Colonic mucosa (tissue), 4 donors: ENCODE measurements at regions not wholly inside any gene's neighbourhood (a gene's known extent, or its start where the extent isn't known, plus 50 kb on each side); places are given as distances from the start of the nearest gene placed in this dataset.

Experiments
- DNase-seq: peaks from one replicate; pipeline ENCODE4 v3.0.0-alpha.2; 2020
- H3K27ac ChIP-seq: fragments of 200-600 bp; one replicate; pipeline ENCODE4 v1.8.0; 2021
- H3K27me3 ChIP-seq: fragments of 200-600 bp; one replicate; pipeline ENCODE4 v1.8.0; 2021
- H3K36me3 ChIP-seq: fragments of 200-600 bp; one replicate; pipeline ENCODE4 v1.8.0; 2021
- H3K4me1 ChIP-seq: fragments of 200-600 bp; one replicate; pipeline ENCODE4 v1.8.0; 2021; ENCODE audit warnings: mild to moderate bottlenecking
- H3K4me3 ChIP-seq: fragments of 200-600 bp; one replicate; pipeline ENCODE4 v1.8.0; 2021
- H3K9ac ChIP-seq, 2 donors: one replicate each; pipeline ENCODE4 v1.7.0; 2013; ENCODE audit warnings: control low read depth in 2 of 2, low read depth in 2 of 2, low read length in 2 of 2
- H3K9me3 ChIP-seq: fragments of 200-600 bp; one replicate; pipeline ENCODE4 v1.8.0; 2021
- intact Hi-C: fragments of 100-400 bp; cut with DNase I; formaldehyde crosslinking; loops from one replicate; pipeline ENCODE4 v1.14.1; 2022
- TF ChIP-seq, protein P1 (sequence below): fragments of 200-600 bp; IDR thresholded peaks from one replicate; pipeline ENCODE4 v1.8.0; 2022; ENCODE audit warnings: antibody characterized with exemption, mild to moderate bottlenecking
- donor health status: healthy.
- donor health status: DM: no; HTN: no; CAD: no.
- donor health status: DM: no; HTN: no; CAD: no.

DNA sequence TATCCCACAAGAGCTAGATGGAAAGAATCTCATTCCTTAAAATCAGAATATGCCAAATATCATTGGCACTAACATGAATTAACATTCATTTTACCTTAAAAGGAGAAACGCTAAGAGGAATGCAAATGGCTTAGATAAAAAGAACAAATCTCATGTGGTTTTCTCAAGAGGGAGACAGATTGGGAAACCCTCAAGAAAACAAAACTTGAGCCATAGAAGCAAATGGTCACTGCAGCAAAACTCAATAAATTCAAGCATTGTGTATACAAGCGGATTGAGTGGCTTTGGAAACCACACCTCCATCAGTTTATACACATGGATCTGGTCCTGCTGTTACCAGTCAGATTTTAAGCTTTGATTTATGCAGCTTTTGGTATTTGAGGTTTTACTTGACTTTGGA lies 1331.8 kb upstream of the ZEB2 start:
- Histone ChIP-seq H3K27me3 (no peaks in the 10 kb centered on the region), H3K27ac (no peak overlapping the region), H3K9me3 (no peaks in the 10 kb centered on the region), H3K9ac (no peak overlapping the region), H3K36me3 (no peaks in the 10 kb centered on the region), H3K4me3 (no peak overlapping the region), H3K4me1 (no peaks in the 10 kb centered on the region)
- intact Hi-C loops, result no loop called here
- no peak for DNase-seq
- TF ChIP-seq, protein P1, sequence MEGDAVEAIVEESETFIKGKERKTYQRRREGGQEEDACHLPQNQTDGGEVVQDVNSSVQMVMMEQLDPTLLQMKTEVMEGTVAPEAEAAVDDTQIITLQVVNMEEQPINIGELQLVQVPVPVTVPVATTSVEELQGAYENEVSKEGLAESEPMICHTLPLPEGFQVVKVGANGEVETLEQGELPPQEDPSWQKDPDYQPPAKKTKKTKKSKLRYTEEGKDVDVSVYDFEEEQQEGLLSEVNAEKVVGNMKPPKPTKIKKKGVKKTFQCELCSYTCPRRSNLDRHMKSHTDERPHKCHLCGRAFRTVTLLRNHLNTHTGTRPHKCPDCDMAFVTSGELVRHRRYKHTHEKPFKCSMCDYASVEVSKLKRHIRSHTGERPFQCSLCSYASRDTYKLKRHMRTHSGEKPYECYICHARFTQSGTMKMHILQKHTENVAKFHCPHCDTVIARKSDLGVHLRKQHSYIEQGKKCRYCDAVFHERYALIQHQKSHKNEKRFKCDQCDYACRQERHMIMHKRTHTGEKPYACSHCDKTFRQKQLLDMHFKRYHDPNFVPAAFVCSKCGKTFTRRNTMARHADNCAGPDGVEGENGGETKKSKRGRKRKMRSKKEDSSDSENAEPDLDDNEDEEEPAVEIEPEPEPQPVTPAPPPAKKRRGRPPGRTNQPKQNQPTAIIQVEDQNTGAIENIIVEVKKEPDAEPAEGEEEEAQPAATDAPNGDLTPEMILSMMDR, result no peak

DNA sequence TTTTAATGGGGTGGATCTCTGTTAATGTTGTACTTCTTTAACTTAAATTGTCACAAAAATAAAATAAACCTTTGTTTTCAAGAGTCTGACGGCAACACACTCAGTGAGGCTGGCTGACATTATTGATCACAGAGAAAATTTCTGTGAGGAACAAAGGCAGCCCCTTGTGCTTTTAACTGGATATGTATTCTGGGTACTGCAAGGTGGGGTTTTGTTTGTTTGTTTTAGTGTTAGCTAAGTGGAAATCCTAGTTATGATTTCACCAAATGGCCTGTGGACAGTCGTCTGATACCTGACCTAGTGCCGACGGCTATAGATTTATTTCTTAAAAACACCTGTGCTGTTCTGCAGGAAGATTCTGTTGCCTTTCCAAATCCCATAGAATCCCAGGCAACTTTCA lies 1329.5 kb upstream of the ZEB2 start:
- TF ChIP-seq, protein P1, result no peak
- no peaks in the 10 kb centered on the region for H3K4me1 ChIP-seq

GRCh38 chr2:145846982-145847381 lies 1327.1 kb upstream of the ZEB2 start:
- Histone ChIP-seq H3K36me3 (no peaks in the 10 kb centered on the region), H3K9ac (no peak overlapping the region), H3K27ac (no peak overlapping the region), H3K27me3 (no peaks in the 10 kb centered on the region), H3K4me1 (no peaks in the 10 kb centered on the region), H3K9me3 (no peaks in the 10 kb centered on the region), H3K4me3 (no peak overlapping the region)
- no peak for DNase-seq
- TF ChIP-seq, protein P1, result no peak
- intact Hi-C loops, result no loop called here

More for the DNA sequence above, 1329.5 kb upstream of the ZEB2 start:
- intact Hi-C loops, result no loop called here
- Histone ChIP-seq H3K27ac (no peak overlapping the region), H3K9ac (no peak overlapping the region), H3K36me3 (no peaks in the 10 kb centered on the region), H3K27me3 (no peaks in the 10 kb centered on the region), H3K4me3 (no peak overlapping the region), H3K9me3 (no peaks in the 10 kb centered on the region)
- DNase-seq, result no peak

DNA sequence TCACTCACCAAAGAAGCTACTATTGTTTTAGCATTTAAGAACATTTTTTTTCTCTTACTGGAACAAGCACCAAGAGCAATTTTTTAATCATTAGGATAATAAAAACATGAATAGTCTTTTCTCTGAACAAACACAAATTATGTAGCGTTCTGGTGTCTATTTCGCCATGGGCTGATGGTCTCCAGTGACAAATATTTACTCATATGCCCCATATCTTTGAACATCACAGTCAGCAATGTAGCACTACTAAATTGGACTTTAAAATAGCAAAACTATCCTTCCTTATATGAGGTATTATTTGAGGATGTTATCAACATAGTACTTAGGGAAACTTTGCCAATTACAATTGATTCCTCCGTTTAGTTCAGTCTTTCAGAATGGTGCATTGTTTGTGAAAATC lies 1326.0 kb upstream of the ZEB2 start:
- intact Hi-C loops, result no loop called here
- H3K27me3 ChIP-seq, result no peaks in the 10 kb centered on the region
- H3K4me1 ChIP-seq, result no peaks in the 10 kb centered on the region
- TF ChIP-seq, protein P1, result no peak
- no peak overlapping the region for H3K4me3 ChIP-seq
- H3K27ac ChIP-seq, result no peak overlapping the region
- no peak overlapping the region for H3K9ac ChIP-seq
- no peaks in the 10 kb centered on the region for H3K36me3 ChIP-seq
- no peak for DNase-seq
- no peaks in the 10 kb centered on the region for H3K9me3 ChIP-seq

DNA sequence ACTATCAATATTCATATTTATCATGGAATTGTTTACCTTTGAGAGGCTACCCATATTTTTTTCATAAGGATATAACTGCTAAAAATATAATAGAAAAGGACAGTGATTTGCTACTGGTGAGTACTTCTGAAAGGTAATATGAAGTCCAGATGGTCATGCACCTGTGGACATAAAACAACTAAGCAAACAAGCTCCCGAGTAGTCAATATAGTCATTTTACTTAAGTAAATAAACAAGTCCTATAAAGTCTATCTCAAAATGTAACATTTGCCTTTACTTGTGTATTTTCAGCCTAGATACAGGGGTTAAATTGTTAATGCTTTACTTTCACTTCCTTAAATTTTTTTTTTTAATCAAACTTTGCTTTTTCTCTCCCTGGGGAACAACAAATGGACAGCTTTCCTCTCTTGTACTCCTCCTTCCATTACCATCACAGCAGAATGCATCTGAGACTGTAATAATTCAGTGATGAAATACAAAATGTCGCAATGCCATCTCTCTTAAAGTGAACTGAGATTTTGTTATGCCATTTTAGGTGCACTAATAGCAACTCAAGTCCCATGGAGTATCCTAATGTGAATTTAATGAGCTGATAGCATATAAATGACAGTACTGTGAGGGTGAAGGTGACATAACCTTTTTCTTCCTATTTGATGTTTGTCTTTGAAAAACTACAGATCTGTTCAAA lies 1325.4 kb upstream of the ZEB2 start:
- no peak overlapping the region for H3K4me3 ChIP-seq
- TF ChIP-seq, protein P1, result no peak

More for the DNA sequence above, 1325.4 kb upstream of the ZEB2 start:
- no peaks in the 10 kb centered on the region for H3K27me3 ChIP-seq
- H3K9me3 ChIP-seq, result no peaks in the 10 kb centered on the region
- no peaks in the 10 kb centered on the region for H3K36me3 ChIP-seq
- no peak overlapping the region for H3K9ac ChIP-seq
- no peak overlapping the region for H3K27ac ChIP-seq
- intact Hi-C loops, result no loop called here
- DNase-seq, result no peak
- no peaks in the 10 kb centered on the region for H3K4me1 ChIP-seq
